Hepatocyte (in vitro differentiated cells): ENCODE measurements at regions not wholly inside any gene's neighbourhood (a gene's known extent, or its start where the extent isn't known, plus 50 kb on each side); places are given as distances from the start of the nearest gene placed in this dataset.

Source experiments
- DNase-seq: peaks from one replicate; pipeline ENCODE4 v3.0.0-alpha.2; 2016; ENCODE audit warnings: low spot score
- H2AFZ ChIP-seq: fragments of 200-600 bp; sonication (generic); 2 replicates; pipeline ENCODE4 v1.6.0; 2016; ENCODE audit warnings: antibody characterized with exemption, mild to moderate bottlenecking
- H3K27ac ChIP-seq: fragments of 200-600 bp; sonication (generic); 2 replicates; pipeline ENCODE4 v1.5.1; 2016; ENCODE audit warnings: mild to moderate bottlenecking
- H3K27me3 ChIP-seq: fragments of 200-600 bp; sonication (generic); 2 replicates; pipeline ENCODE4 v1.6.1; 2016
- H3K36me3 ChIP-seq: fragments of 200-600 bp; sonication (generic); replicated peaks from 2 replicates; pipeline ENCODE4 v1.5.1; 2016; ENCODE audit warnings: low read depth; ENCODE audit not compliant: insufficient read depth
- H3K4me1 ChIP-seq: fragments of 200-600 bp; sonication (generic); 2 replicates; pipeline ENCODE4 v1.5.1; 2016; ENCODE audit warnings: mild to moderate bottlenecking, moderate library complexity; ENCODE audit not compliant: insufficient read depth
- H3K4me2 ChIP-seq: fragments of 200-600 bp; sonication (generic); 2 replicates; pipeline ENCODE4 v1.6.0; 2016
- H3K4me3 ChIP-seq: fragments of 200-600 bp; sonication (generic); 2 replicates; pipeline ENCODE4 v1.5.1; 2016; ENCODE audit warnings: mild to moderate bottlenecking
- H3K79me2 ChIP-seq: fragments of 200-600 bp; sonication (generic); 2 replicates; pipeline ENCODE4 v1.6.0; 2017; ENCODE audit warnings: mild to moderate bottlenecking
- H3K9me2 ChIP-seq: fragments of 200-600 bp; sonication (generic); replicated peaks from 2 replicates; pipeline ENCODE4 v1.6.0; 2017; ENCODE audit warnings: mild to moderate bottlenecking; ENCODE audit not compliant: insufficient read depth
- H3K9me3 ChIP-seq: fragments of 200-600 bp; sonication (generic); 2 replicates; pipeline ENCODE4 v1.5.1; 2016; ENCODE audit warnings: low read depth, mild to moderate bottlenecking
- H4K20me1 ChIP-seq: fragments of 200-600 bp; sonication (generic); 2 replicates; pipeline ENCODE4 v1.6.0; 2016; ENCODE audit warnings: mild to moderate bottlenecking; ENCODE audit not compliant: insufficient read depth, poor library complexity, severe bottlenecking
- EZH2 ChIP-seq: fragments of 200-600 bp; sonication (generic); IDR thresholded peaks from 2 replicates; pipeline ENCODE4 v1.6.1; 2016; ENCODE audit warnings: antibody characterized with exemption, mild to moderate bottlenecking, borderline replicate concordance
- EZH2phosphoT487 ChIP-seq: fragments of 200-600 bp; sonication (generic); IDR thresholded peaks from one replicate; pipeline ENCODE4 v1.6.1; 2018; ENCODE audit warnings: antibody characterized with exemption, mild to moderate bottlenecking, low read depth, moderate library complexity; ENCODE audit not compliant: unreplicated experiment, severe bottlenecking
- WGBS: methylation state at CpG from one replicate; pipeline ENCODE4 v1.1.6; 2016; ENCODE audit warnings: low lambda C conversion rate; ENCODE audit errors: missing lambda C conversion rate; 5-methylcytosine and 5-hydroxymethylcytosine counted together
- TF ChIP-seq, protein P1 (sequence below): fragments of 200-600 bp; sonication (generic); IDR thresholded peaks from 2 replicates; pipeline ENCODE4 v1.5.1; 2016; ENCODE audit warnings: antibody characterized with exemption, mild to moderate bottlenecking; ENCODE audit not compliant: poor library complexity

DNA sequence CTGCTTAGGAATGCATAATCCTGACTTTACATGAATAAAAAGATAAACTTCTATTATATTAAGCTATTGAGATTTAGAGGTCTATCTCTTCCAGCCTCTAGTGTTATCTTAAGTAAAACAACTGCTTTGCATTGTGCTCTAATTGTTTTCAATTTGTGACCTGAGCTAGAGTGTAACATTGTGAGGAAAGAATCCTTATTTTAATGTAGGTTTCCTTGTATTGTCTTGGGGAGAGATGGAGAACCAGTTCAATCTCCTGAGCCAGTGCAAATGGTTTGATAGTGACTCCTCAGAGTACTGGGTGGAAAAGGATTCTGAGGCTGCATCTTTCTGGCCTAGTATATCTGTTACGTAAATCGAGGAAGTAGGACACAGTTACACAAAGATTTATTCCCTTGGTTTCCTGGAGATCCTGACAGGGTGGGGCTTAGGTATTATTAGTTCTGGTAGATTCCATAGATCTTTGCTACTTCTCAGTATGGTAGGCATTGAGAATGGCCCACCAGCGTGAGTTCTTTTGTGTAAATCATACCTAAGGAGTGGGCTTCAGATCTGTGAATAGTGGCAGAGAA, 683.5 kb upstream of the CCDC179 start:
- Histone ChIP-seq H3K4me1 (no peaks in the 10 kb centered on the region), H3K4me2 (no peak overlapping the region), H3K79me2 (no peaks in the 10 kb centered on the region), H3K9me3 (no peaks in the 10 kb centered on the region), H3K27me3 (no peaks in the 10 kb centered on the region), H2AFZ (no peak overlapping the region), H3K36me3 (no peaks in the 10 kb centered on the region), H4K20me1 (no peaks in the 10 kb centered on the region), H3K4me3 (no peak overlapping the region), H3K27ac (no peak overlapping the region), H3K9me2 (no peaks in the 10 kb centered on the region)
- WGBS = 96% methylated on average over 3 of the region's 3 CpGs
- TF ChIP-seq, protein P1, sequence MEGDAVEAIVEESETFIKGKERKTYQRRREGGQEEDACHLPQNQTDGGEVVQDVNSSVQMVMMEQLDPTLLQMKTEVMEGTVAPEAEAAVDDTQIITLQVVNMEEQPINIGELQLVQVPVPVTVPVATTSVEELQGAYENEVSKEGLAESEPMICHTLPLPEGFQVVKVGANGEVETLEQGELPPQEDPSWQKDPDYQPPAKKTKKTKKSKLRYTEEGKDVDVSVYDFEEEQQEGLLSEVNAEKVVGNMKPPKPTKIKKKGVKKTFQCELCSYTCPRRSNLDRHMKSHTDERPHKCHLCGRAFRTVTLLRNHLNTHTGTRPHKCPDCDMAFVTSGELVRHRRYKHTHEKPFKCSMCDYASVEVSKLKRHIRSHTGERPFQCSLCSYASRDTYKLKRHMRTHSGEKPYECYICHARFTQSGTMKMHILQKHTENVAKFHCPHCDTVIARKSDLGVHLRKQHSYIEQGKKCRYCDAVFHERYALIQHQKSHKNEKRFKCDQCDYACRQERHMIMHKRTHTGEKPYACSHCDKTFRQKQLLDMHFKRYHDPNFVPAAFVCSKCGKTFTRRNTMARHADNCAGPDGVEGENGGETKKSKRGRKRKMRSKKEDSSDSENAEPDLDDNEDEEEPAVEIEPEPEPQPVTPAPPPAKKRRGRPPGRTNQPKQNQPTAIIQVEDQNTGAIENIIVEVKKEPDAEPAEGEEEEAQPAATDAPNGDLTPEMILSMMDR = no peak
- TF ChIP-seq EZH2 = no peak
- TF ChIP-seq EZH2phosphoT487 = no peak
- no peak for DNase-seq

DNA sequence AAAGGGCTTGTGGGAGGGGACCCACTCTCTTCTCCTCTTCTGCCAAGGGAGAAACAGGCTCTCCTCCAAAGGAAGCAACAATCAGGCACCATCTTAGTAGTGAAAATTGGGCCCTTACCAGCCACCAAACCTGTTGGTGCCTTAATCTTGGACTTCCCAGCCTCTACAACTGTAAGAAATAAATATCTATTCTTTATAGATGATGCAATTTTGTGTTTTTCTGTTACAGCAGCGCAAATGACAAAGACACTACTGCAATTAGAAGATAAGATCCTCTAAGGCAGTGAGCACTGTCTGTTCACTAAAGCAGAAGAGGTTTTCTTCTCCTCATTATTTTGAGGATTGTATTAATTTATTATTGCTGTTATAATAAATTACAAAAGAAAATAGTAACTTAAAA, 691.4 kb upstream of the CCDC179 start:
- no peaks in the 10 kb centered on the region for H3K36me3 ChIP-seq
- H3K27ac ChIP-seq = no peak overlapping the region
- H3K4me3 ChIP-seq = no peak overlapping the region
- H3K79me2 ChIP-seq = no peaks in the 10 kb centered on the region
- no peak overlapping the region for H3K4me2 ChIP-seq
- 89% methylated on average over 1 of the region's 1 CpG for WGBS
- H3K27me3 ChIP-seq = no peaks in the 10 kb centered on the region
- no peaks in the 10 kb centered on the region for H3K4me1 ChIP-seq
- H3K9me2 ChIP-seq = no peaks in the 10 kb centered on the region
- DNase-seq = no peak
- TF ChIP-seq, protein P1 = no peak
- TF ChIP-seq EZH2phosphoT487 (no peak), EZH2 (no peak)
- H3K9me3 ChIP-seq = no peaks in the 10 kb centered on the region
- H4K20me1 ChIP-seq = no peaks in the 10 kb centered on the region
- H2AFZ ChIP-seq = no peak overlapping the region

DNA sequence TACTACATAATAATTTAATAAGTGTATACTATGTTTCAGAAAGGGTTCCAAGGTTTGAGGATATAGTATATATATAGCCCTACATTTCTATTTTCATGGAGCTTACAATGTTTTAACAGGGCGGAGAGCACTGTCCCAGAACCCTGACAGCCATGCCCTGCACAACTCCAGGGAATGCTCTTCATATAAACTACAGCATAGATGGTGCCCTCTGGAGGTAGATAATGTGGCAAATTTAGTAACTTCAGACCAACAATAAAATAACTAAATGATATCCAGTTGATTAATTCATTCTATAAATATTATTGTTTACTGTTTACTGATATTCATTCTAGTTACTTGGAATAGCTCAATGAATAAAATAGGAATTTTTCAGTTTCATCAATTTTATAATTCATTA, 693.7 kb upstream of the CCDC179 start:
- Histone ChIP-seq H3K27me3 (no peaks in the 10 kb centered on the region), H3K9me3 (no peaks in the 10 kb centered on the region), H2AFZ (no peak overlapping the region), H3K4me2 (no peak overlapping the region), H3K27ac (no peak overlapping the region), H3K4me1 (no peaks in the 10 kb centered on the region), H3K36me3 (no peaks in the 10 kb centered on the region), H3K4me3 (no peak overlapping the region), H3K79me2 (no peaks in the 10 kb centered on the region), H3K9me2 (no peaks in the 10 kb centered on the region), H4K20me1 (no peaks in the 10 kb centered on the region)
- 93% methylated on average over 1 of the region's 1 CpG for WGBS
- TF ChIP-seq, protein P1 = peak; percentile 20
- no peak for TF ChIP-seq EZH2
- DNase-seq = no peak

DNA sequence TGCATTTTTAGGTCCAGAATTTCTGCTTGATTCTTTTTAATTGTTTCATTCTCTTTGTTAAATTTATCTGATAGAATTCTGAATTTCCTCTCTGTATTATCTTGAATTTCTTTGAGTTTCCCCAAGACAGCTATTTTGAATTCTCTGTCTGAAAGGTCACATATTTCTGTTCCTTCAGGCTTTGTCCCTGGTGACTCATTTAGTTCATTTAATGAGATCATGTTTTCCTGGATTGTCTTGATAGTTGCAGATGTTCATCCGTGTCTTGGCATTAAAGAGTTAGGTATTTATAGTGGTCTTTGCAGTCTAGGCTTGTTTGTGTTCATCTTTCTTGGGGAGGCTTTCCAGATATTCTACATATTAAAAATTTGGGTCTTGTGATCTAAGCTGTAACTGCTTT, 694.8 kb upstream of the CCDC179 start:
- 76% methylated on average over 1 of the region's 1 CpG for WGBS
- no peaks in the 10 kb centered on the region for H3K36me3 ChIP-seq

More for the DNA sequence above, 694.8 kb upstream of the CCDC179 start:
- no peaks in the 10 kb centered on the region for H3K9me2 ChIP-seq
- H3K4me3 ChIP-seq = no peak overlapping the region
- no peak for DNase-seq
- H3K27me3 ChIP-seq = no peaks in the 10 kb centered on the region
- H2AFZ ChIP-seq = no peak overlapping the region
- H3K4me1 ChIP-seq = no peaks in the 10 kb centered on the region
- H3K79me2 ChIP-seq = no peaks in the 10 kb centered on the region
- TF ChIP-seq EZH2phosphoT487 = no peak
- no peak for TF ChIP-seq EZH2
- TF ChIP-seq, protein P1 = no peak
- H3K4me2 ChIP-seq = no peak overlapping the region
- no peaks in the 10 kb centered on the region for H4K20me1 ChIP-seq
- no peak overlapping the region for H3K27ac ChIP-seq
- no peaks in the 10 kb centered on the region for H3K9me3 ChIP-seq
